ENCODE measurements at regions not wholly inside any gene's neighbourhood (a gene's known extent, or its start where the extent isn't known, plus 50 kb on each side); places are given as distances from the start of the nearest gene placed in this dataset.

DNA sequence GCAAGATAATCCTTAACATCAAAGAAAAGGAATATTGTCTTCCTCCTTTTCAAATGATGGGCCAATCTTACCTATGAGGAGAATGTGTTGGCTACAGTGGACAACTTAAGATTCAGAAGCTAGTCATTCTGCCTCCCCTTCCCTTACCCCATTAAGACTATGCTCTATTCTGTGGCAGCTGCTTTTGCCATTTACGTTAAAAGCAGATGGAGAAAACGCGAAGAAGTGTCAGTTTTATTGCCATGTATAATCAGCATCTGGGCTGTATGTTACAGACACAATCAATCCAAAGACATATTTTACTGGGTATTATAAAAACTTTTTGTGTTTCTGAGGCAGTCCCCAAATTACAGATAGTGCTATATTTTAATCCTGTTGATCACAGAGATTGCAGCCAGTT is 196.1 kb upstream of the PACRGL start:
- TF ChIP-seq, protein P1, sequence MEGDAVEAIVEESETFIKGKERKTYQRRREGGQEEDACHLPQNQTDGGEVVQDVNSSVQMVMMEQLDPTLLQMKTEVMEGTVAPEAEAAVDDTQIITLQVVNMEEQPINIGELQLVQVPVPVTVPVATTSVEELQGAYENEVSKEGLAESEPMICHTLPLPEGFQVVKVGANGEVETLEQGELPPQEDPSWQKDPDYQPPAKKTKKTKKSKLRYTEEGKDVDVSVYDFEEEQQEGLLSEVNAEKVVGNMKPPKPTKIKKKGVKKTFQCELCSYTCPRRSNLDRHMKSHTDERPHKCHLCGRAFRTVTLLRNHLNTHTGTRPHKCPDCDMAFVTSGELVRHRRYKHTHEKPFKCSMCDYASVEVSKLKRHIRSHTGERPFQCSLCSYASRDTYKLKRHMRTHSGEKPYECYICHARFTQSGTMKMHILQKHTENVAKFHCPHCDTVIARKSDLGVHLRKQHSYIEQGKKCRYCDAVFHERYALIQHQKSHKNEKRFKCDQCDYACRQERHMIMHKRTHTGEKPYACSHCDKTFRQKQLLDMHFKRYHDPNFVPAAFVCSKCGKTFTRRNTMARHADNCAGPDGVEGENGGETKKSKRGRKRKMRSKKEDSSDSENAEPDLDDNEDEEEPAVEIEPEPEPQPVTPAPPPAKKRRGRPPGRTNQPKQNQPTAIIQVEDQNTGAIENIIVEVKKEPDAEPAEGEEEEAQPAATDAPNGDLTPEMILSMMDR (IDR thresholded peaks at IDR 0.05) = no peak
- TF ChIP-seq EP300 (IDR thresholded peaks at IDR 0.05) (no peak), POLR2AphosphoS5 (IDR thresholded peaks at IDR 0.05) (no peak), POLR2A (IDR thresholded peaks at IDR 0.05; ENCODE audit: low read depth) (no peak)
- no peak overlapping the region for H3K27ac ChIP-seq (replicated peaks in 1 of 4)

DNA sequence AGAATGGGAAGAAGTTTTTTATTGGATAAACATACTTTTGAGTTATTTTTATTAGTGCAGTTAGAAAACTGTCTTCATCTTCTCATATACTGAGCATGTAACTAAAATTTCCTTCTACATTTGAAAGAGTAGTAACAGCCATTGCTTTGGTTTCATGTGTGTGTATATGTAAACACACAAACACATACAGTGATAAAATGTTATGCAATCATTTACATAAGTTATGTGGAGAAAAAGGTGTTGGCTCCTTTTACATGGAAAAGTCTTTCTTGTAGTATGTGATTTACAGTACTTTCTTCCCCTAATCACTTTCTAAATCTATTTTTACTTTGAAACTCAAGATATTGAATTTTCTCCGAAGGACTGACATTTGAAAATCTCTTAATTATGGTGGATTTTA is 194.3 kb upstream of the PACRGL start:
- Histone ChIP-seq H3K4me3 (no peak overlapping the region), H3K36me3 (no peaks in the 10 kb centered on the region), H3K4me1 (no peaks in the 10 kb centered on the region), H3K27me3 (no peaks in the 10 kb centered on the region), H3K27ac (replicated peaks in 1 of 4) (no peak overlapping the region), H3K9me3 (no peaks in the 10 kb centered on the region)
- intact Hi-C loops (cut with DNase I) = no loop called here
- DNase-seq (ENCODE audit: extremely low spot score) = no peak
- TF ChIP-seq POLR2A (IDR thresholded peaks at IDR 0.05; ENCODE audit: low read depth) = no peak
- TF ChIP-seq POLR2AphosphoS5 (IDR thresholded peaks at IDR 0.05) = no peak
- no peak for TF ChIP-seq EP300 (IDR thresholded peaks at IDR 0.05)
- TF ChIP-seq, protein P1 (IDR thresholded peaks at IDR 0.05) = no peak
- WGBS = 91% methylated on average over 1 of the region's 1 CpG

More for the DNA sequence above, 196.1 kb upstream of the PACRGL start:
- intact Hi-C loops (cut with DNase I) = no loop called here
- 82% methylated on average over 3 of the region's 3 CpGs for WGBS
- Histone ChIP-seq H3K4me1 (no peaks in the 10 kb centered on the region), H3K4me3 (no peak overlapping the region), H3K36me3 (no peaks in the 10 kb centered on the region), H3K27me3 (no peaks in the 10 kb centered on the region), H3K9me3 (no peaks in the 10 kb centered on the region)
- DNase-seq (ENCODE audit: extremely low spot score) = no peak

DNA sequence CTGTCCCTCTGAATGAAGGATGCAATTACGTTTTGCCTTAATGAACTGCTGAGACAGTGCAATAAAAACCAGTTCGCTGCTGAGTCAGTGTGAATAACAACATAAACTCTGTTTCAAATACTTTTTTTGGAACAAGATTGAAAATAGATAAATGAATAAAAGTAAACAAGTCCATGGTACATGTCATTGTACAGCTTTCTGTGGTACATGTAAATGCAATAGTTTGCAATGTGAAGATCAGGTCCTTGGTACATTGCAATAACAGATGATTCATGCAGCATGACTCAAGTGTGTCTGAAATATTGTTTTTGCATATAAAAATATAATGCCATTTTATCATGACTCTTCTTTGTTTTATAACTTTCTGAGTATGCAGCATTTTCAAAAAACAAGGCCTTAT is 193.4 kb upstream of the PACRGL start:
- H3K27me3 ChIP-seq = no peaks in the 10 kb centered on the region
- no peaks in the 10 kb centered on the region for H3K36me3 ChIP-seq
- no peaks in the 10 kb centered on the region for H3K9me3 ChIP-seq
- no peak overlapping the region for H3K4me3 ChIP-seq
- WGBS = 79% methylated on average over 2 of the region's 2 CpGs
- intact Hi-C loops (cut with DNase I) = no loop called here
- no peak overlapping the region for H3K27ac ChIP-seq (replicated peaks in 1 of 4)
- DNase-seq (ENCODE audit: extremely low spot score) = no peak
- TF ChIP-seq POLR2AphosphoS5 (IDR thresholded peaks at IDR 0.05) (no peak), POLR2A (IDR thresholded peaks at IDR 0.05; ENCODE audit: low read depth) (no peak), EP300 (IDR thresholded peaks at IDR 0.05) (no peak)
- TF ChIP-seq, protein P1 (IDR thresholded peaks at IDR 0.05) = no peak
- H3K4me1 ChIP-seq = no peaks in the 10 kb centered on the region

DNA sequence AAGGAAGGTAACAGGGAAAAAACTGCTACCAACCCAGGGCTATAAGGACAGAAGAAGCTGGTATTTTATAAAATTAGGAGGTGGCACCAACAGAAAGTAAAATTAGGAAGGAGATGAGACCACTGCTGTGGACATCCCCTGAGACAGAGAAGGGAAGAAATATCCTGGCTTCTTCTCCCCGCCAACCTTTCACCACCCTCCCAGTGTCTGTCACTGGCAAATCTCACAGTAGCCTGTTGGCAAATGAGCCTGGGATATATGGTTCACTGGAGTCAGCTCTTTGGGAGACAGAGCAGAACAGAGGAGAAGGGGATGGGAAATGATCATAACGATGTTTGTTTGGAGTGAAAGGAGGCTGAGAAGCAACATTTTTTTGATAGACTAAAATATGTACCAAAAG is 190.9 kb upstream of the PACRGL start:
- Histone ChIP-seq H3K36me3 (peaks cover 0 to 4% (median 1%) of the 10 kb centered on the region in 4 donors), H3K9me3 (no peaks in the 10 kb centered on the region), H3K27me3 (no peaks in the 10 kb centered on the region), H3K4me1 (no peaks in the 10 kb centered on the region), H3K4me3 (no peak overlapping the region), H3K27ac (replicated peaks in 1 of 4) (no peak overlapping the region)
- 94% methylated on average over 2 of the region's 2 CpGs for WGBS
- intact Hi-C loops (cut with DNase I) = no loop called here
- TF ChIP-seq EP300 (IDR thresholded peaks at IDR 0.05) (no peak), POLR2A (IDR thresholded peaks at IDR 0.05; ENCODE audit: low read depth) (no peak), POLR2AphosphoS5 (IDR thresholded peaks at IDR 0.05) (no peak)
- TF ChIP-seq, protein P1 (IDR thresholded peaks at IDR 0.05) = no peak
- no peak for DNase-seq (ENCODE audit: extremely low spot score)

DNA sequence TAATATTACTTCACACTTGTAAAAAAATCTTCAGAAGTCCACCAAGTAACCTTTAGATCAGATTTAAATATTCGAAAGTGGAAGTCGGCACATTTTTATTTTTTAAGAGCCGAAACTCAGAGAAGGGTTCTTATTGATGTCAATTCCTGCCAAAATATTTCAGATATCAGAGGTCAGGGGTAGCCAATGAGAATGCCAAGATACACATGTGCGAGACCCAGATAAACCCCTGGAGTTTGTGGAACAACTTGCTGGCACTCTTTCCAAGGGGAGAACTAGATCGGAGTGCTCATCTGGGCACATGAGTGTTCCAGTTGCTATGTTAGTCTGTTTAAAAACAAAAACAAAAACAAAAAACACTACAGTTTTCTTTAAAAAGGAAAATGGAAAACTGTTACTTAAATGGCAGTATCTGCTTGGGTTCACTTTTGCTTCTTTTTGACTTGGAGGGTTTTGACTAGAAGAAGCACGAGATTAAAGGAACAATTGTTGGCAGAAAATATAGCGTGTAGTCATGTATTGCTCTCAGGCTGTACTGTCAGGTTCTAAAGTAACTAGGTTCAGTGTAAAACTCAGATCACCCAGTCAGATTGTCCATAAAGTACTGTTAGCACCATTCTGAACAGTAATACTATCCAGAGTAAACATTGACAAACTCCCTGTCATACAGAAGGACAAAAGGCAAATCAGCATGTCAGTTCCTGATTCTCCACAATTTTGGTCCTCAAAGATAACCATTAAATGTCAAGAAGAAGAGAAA is 188.0 kb upstream of the PACRGL start:
- intact Hi-C loops (cut with DNase I) = no loop called here
- Histone ChIP-seq H3K36me3 (peaks cover 0 to 11% (median 5%) of the 10 kb centered on the region in 4 donors), H3K9me3 (no peaks in the 10 kb centered on the region), H3K4me1 (no peaks in the 10 kb centered on the region), H3K4me3 (no peak overlapping the region), H3K27me3 (no peaks in the 10 kb centered on the region), H3K27ac (replicated peaks in 1 of 4) (no peak overlapping the region)
- WGBS = 83% methylated on average over 7 of the region's 7 CpGs
- no peak for DNase-seq (ENCODE audit: extremely low spot score)
- TF ChIP-seq, protein P1 (IDR thresholded peaks at IDR 0.05) = no peak
- TF ChIP-seq EP300 (IDR thresholded peaks at IDR 0.05) = no peak
- TF ChIP-seq POLR2AphosphoS5 (IDR thresholded peaks at IDR 0.05) = no peak
- TF ChIP-seq POLR2A (IDR thresholded peaks at IDR 0.05; ENCODE audit: low read depth) = no peak
